Pancreas (tissue), 10 donors: ENCODE measurements at regions not wholly inside any gene's neighbourhood (a gene's known extent, or its start where the extent isn't known, plus 50 kb on each side); places are given as distances from the start of the nearest gene placed in this dataset.

Source experiments
- ATAC-seq, 4 donors: fragments of 200-7000 bp; cut with Tn5 transposase; one replicate each; pipeline versions ENCODE4 v1.8.0 to v1.9.1; 2020; ENCODE audit warnings: mild to moderate bottlenecking in 4 of 4, moderate library complexity in 4 of 4
- DNase-seq, 6 donors: peaks; one replicate each; pipeline ENCODE4 v3.0.0-alpha.2; 2020
- FAIRE-seq: peaks from 2 replicates; lab custom pipeline; 2012; peaks lifted over from hg19 to GRCh38; lab: Jason Lieb, UNC
- H3K27ac ChIP-seq, 4 donors: fragments of 200-600 bp; sonication (generic); 1 replicate in 3 of 4; 2 replicates in 1 of 4; pipeline versions ENCODE4 v1.5.0 to v1.8.0; 2020
- H3K27me3 ChIP-seq, 4 donors: fragments of 200-600 bp; one replicate each; pipeline ENCODE4 v1.8.0; 2021
- H3K36me3 ChIP-seq, 3 donors: fragments of 200-600 bp; sonication (generic) in 1 of 3; one replicate each; pipeline versions ENCODE4 v1.5.0 to v1.8.0; 2020 to 2021
- H3K4me1 ChIP-seq, 3 donors: fragments of 200-600 bp; one replicate each; pipeline ENCODE4 v1.8.0; 2021
- H3K4me3 ChIP-seq, 4 donors: fragments of 200-600 bp; sonication (generic) in 2 of 4; one replicate each; pipeline versions ENCODE4 v1.5.0 to v1.8.0; 2020 to 2021
- H3K9me3 ChIP-seq, 4 donors: fragments of 200-600 bp; one replicate each; pipeline ENCODE4 v1.8.0; 2021
- CTCF ChIP-seq, 4 donors: fragments of 200-600 bp; sonication (generic) in 3 of 4; IDR thresholded peaks; one replicate each; pipeline versions ENCODE4 v1.5.0 to v1.8.0; 2021; ENCODE audit warnings: antibody characterized with exemption in 4 of 4
- WGBS, 2 donors: extraction: QIAGEN DNeasy Blood & Tissue Kit; methylation state at CpG; one replicate each; pipeline ENCODE4 v1.1.7; 2013; 5-methylcytosine and 5-hydroxymethylcytosine counted together
- intact Hi-C, 3 donors: fragments of 100-400 bp; cut with DNase I; formaldehyde crosslinking; loops; one replicate each; pipeline versions ENCODE4 v1.11.1 to v1.14.2; 2022
- donor health status: healthy with polysubstance abuse.
- donor health status: DM: no; HTN: no; CAD: no; lungs with moderate emphysema.
- donor health status: DM: no; HTN: no; CAD: no.
- donor health status: control.
- donor health status: control.
- donor health status: Bipolar disorder and iron deficiency.
- donor health status: DM: yes; HTN: yes; CAD: no.
- donor health status: DM: no; HTN: no; CAD: no.
- donor health status: DM: no; HTN: no; CAD: no.
- donor health status: DM: yes; HTN: yes; CAD: no.

DNA sequence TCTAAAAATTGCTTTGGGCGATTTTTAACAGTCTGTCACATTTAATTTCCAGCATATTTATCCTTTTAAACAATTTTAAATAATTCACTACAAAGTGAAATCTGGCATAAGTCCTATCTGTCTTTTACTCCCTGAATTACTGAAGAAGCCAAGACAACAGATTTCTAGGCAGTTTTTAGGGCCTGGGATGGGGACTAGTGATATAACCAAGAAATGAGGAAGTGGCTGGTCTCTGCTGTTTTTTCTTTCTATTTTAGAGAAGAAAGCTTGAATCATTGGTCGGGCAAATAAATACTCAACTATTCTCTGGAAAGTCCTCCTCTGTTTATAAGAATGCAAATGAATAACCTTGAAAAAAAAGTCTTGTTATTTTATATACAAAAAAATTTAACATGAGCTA is 79.7 kb upstream of the SSBP2 start:
- intact Hi-C loops: no loop called here
- TF ChIP-seq CTCF (IDR thresholded peaks at IDR 0.05): no peak
- FAIRE-seq (no peak), ATAC-seq (no peak), DNase-seq (no peak)
- H3K4me3 ChIP-seq: no peak overlapping the region
- H3K9me3 ChIP-seq: no peaks in the 10 kb centered on the region
- no peaks in the 10 kb centered on the region for H3K27me3 ChIP-seq
- H3K27ac ChIP-seq: no peak overlapping the region
- peaks cover 0 to 2% (median 2%) of the 10 kb centered on the region in 3 donors for H3K4me1 ChIP-seq
- 75 to 79% methylated on average over 2 of the region's 2 CpGs for WGBS, 2 donors
- H3K36me3 ChIP-seq: no peaks in the 10 kb centered on the region

DNA sequence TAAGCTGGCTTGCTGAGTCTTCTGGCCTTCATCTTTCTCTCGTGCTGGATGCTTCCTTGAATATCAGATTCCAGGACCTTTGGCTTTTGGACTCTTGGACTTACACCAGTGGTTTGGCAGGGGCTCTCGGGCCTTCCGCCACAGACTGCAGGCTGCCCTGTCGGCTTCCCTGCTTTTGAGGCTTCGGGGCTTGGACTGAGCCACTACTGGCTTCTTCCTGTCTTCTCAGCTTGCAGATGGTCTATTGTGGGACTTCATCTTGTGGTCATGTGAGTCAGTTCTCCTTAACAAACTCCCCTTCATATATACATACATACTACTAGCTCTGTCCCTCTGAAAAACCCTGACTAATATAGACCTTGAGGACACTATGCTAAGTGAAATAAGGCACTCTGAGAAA is 78.3 kb upstream of the SSBP2 start:
- DNase-seq (no peak), ATAC-seq (peak in 1 of 4 donors; percentile 23), FAIRE-seq (no peak)
- Histone ChIP-seq H3K27me3 (no peaks in the 10 kb centered on the region), H3K36me3 (no peaks in the 10 kb centered on the region), H3K4me1 (no peaks in the 10 kb centered on the region), H3K4me3 (no peak overlapping the region), H3K9me3 (no peaks in the 10 kb centered on the region), H3K27ac (no peak overlapping the region)
- WGBS, 2 donors: 56 to 63% methylated on average over 5 of the region's 5 CpGs
- intact Hi-C loops: no loop called here
- TF ChIP-seq CTCF (IDR thresholded peaks at IDR 0.05): no peak

DNA sequence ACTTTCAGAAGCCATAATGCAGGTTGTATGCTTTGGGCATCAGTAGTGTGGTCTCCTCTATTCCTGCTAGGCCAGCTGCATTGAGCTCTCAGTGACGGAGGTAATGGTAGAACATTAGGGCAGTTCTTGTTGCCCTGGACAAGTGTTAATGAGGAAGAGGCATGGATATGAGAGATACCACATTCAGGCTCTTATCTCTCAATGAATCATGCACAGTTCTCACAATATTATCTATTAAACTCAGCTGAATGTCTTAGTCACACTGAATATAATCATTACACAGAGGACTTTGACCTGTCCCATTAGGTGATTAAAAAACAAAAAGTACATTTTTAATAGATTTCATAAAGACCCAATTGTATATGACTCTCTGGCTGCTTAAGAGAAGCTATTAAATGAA is 76.6 kb upstream of the SSBP2 start:
- intact Hi-C loops: no loop called here
- Histone ChIP-seq H3K4me1 (no peaks in the 10 kb centered on the region), H3K27ac (no peak overlapping the region), H3K27me3 (no peaks in the 10 kb centered on the region), H3K4me3 (no peak overlapping the region), H3K36me3 (no peaks in the 10 kb centered on the region), H3K9me3 (no peaks in the 10 kb centered on the region)
- FAIRE-seq: no peak
- ATAC-seq: peak in 2 of 4 donors; percentile 32 to 54
- no peak for TF ChIP-seq CTCF (IDR thresholded peaks at IDR 0.05)
- DNase-seq: no peak
- WGBS, 2 donors: 70 to 80% methylated on average over 1 of the region's 1 CpG

GRCh38 chr5:81826128-81826527 is 75.2 kb upstream of the SSBP2 start:
- no peak for FAIRE-seq

More at GRCh38 chr5:81826128-81826527, 75.2 kb upstream of the SSBP2 start:
- Histone ChIP-seq H3K27me3 (no peaks in the 10 kb centered on the region), H3K4me3 (no peak overlapping the region), H3K27ac (no peak overlapping the region), H3K4me1 (no peaks in the 10 kb centered on the region), H3K36me3 (no peaks in the 10 kb centered on the region), H3K9me3 (no peaks in the 10 kb centered on the region)
- no peak for TF ChIP-seq CTCF (IDR thresholded peaks at IDR 0.05)
- ATAC-seq: no peak
- WGBS, 2 donors: 63 to 75% methylated on average over 2 of the region's 2 CpGs
- intact Hi-C loops: no loop called here
- no peak for DNase-seq
